ENCODE measurements at regions not wholly inside any gene's neighbourhood (a gene's known extent, or its start where the extent isn't known, plus 50 kb on each side); places are given as distances from the start of the nearest gene placed in this dataset.
"Not testable (repeated sequence)": the region's sequence is repeated elsewhere in the genome, so short reads cannot be mapped to it uniquely, and the experiment has no call there.

DNA sequence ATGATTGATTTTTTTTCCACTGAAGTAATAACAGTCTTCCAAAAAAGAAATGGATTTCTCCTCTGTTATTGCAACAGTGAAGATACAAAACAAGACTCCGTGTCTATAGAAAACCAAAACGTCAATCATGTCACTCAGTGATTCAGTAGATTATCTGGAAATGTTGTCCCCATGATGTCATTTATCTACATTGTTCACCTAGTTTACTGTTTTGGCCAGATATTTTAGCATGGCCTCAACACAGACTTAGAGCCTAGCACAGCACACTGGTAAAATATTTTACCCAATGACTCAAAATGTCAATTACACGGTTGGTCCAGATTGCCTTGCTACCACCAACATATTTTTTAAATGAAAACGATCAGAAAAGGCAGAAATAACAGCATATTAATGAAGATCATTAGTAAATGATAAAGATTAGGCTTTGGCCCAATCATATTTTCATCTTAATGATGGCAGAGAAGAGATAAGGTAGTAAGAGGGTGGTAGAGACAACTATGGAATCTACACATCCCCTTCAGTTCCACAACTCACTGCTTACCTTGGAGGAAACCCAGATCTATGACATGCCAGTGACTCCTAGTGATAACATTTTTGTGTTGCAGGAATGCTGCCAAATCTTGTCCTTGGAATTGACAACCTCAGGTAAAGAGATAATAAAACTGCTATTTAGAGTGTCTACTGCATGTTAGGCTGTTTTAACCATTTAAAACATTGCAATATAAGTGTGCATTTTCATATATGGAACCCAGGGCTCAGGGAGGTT lies 347.7 kb upstream of the ARPP21 start:
- no peak for DNase-seq
- no peak for ATAC-seq

GRCh38 chr3:35292568-35292967 lies 346.8 kb upstream of the ARPP21 start:
- no peak for ATAC-seq
- DNase-seq, result no peak

DNA sequence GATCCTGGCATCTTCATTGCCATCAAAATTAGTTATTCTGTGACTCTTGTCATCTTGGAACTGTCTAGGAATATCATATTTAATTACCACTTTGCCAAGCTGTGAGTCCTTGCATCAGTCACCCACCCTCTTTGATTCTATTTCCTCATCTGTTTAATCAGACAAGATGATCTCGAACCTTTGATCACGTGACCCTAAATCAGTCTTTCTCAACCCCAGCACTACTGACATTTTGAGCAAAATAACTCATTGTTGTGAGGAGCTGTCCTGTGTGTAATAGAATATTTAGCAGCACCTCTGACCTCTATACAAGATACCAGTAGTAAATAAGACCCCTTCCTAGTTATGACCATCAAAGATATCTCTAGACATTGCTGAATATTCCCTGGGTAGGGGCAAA lies 343.4 kb upstream of the ARPP21 start:
- DNase-seq (no peak), ATAC-seq (no peak)

DNA sequence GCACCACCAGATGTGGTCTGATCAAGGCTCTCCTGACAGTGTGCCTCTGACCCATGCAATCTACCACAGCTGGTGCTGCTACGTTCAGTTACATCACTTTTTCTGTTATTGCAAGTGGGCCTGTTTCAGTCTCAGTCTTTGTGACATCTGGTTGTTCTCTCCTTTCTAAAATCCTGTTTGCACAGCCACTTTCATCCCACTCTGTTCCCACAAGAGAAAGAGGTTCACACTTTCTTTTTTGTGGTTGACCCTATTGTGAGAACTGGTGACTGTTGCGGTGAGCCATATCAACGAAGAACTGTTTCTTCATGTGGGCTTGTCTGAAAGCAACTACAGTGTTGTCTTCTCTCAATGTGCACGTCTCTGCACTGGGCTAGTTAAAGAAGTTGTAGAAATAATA lies 342.8 kb upstream of the ARPP21 start:
- DNase-seq (peak; percentile 3), ATAC-seq (peak; percentile 87)

DNA sequence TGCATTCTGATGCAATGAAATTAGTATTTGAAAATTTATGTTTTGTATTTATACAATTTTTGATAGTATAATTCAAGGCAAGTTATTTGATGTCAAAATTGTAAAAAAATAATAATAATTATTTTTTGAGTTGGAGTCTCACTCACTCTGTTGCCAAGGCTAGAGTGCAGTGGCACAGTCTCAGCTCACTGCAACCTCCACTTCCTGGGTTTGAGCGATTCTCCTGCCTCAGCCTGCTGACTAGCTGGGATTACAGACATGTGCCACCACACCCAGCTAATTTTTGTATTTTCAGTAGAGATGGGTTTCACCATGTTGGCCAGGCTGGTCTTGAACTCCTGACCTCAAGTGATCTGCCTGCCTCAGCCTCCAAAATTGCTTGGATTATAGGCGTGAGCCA lies 342.4 kb upstream of the ARPP21 start:
- not testable (repeated sequence) for DNase-seq, ATAC-seq

DNA sequence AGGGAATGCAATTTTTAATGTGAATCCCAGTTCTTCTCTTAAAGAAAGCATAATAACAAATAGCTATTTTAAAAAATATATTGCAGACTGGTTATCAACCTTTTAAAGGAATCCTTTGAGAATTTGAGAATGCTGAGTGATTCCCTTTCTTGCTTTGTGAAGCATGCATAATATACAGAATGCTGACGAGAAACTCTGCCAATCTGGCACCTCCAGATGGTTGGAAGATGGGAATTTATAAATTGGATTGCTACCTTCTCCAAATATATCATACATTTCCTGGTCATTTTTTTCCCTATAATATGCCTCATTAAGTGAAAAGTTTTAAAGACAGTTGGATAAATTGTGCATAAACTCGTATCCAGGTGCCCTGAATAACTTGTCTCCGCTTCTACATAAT lies 333.9 kb upstream of the ARPP21 start:
- DNase-seq, result no peak
- ATAC-seq, result no peak

DNA sequence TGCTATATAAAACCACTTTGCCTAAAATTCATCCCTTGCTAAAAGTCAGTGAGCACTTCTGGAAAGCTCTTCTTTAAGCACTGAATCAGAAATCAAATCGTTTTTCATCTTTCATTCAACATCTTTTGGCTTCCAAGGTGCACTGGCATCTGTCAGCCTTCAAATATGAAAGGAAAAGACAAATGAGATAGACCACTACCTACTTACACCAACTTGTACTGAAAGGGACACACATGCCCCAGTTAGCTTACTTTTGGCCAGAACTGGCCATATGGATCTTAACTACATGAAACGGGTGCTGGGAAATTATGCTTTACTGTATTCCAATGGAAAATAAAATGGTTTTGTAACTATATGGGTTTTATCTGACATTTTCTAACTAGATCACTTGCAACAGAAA lies 332.0 kb upstream of the ARPP21 start:
- no peak for ATAC-seq

GRCh38 chr3:35316841-35317240 lies 322.5 kb upstream of the ARPP21 start:
- ATAC-seq, result not testable (repeated sequence)

More for the DNA sequence above, 332.0 kb upstream of the ARPP21 start:
- no peak for DNase-seq

DNA sequence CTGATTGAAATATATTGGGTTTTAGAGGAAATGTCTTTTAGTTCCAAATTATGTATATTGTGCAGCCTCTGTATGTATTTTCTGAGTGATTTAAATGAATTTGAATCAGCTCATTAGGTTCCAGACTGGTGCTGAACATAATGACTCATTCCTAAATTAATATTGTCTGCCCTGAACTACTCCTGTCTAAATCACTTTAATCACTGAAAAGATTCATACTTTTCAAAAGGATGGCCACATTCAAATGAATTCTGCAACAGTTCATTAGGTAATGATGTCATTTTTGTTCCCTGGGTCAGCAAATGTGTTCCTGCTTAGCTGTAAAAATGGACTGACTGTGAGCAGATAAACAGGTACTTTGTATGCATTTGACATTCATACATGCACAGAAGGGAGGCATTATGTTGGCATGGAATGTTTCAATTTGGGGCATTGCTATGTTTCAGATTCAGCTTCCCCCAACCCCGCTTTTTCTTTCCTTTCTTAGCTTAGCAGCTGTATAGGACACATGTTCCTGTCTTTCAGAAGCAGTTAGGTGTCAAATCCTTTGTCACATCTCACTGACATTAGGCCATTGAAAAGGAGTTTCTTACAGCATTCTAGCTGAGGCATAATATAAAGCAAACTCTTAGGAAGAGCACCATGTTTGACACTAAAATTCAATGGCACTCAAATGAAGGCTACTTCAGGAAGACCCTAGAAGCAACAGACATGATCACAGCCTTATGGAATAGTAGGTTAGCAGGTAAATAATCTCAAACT lies 318.5 kb upstream of the ARPP21 start:
- ATAC-seq (no peak), DNase-seq (no peak)

More at GRCh38 chr3:35316841-35317240, 322.5 kb upstream of the ARPP21 start:
- DNase-seq, result not testable (repeated sequence)

- ATAC-seq, result no peak
- DNase-seq, result no peak
Measured at GRCh38 chr3:35322070-35322469, 317.3 kb upstream of the ARPP21 start.

DNA sequence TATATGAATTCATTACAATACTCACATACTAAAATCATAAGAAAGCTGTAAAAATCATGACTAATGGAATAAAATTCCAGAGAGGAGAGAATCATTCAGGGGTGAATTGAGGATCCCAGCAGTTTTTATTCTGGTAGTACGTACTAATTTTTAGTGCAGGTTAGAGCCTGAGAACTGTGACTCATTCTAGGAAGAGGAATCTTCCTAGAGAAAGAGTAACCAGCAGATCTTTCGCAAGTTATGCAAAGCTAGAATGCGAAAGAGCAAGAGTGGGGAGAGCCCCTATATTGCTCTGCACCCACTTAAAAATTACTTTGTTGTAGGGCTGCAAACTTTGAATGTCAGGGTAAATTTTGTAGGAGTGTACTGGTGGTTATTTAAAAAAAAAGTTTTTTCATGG lies 303.6 kb upstream of the ARPP21 start:
- no peak for ATAC-seq
- DNase-seq, result no peak

GRCh38 chr3:35336601-35337000 lies 302.7 kb upstream of the ARPP21 start:
- ATAC-seq (no peak), DNase-seq (no peak)

DNA sequence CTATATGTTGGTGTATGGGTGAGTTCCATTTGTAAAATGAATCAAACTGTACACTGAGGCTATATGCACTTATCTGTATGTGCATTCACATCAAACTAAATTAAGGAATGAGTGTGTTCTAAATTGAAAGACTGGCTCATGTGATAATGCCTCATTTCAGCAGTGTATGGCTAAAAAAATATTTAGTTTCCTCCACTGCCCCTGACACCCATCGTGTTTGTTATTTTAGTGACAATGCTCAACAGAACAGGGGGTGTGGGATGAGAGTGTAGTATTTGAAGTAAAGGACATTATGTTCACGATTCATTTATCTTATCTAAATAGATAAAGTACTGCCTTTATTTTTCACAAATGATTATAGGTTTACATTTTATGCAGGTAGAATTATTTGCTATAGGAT lies 301.1 kb upstream of the ARPP21 start:
- DNase-seq (no peak), ATAC-seq (no peak)

DNA sequence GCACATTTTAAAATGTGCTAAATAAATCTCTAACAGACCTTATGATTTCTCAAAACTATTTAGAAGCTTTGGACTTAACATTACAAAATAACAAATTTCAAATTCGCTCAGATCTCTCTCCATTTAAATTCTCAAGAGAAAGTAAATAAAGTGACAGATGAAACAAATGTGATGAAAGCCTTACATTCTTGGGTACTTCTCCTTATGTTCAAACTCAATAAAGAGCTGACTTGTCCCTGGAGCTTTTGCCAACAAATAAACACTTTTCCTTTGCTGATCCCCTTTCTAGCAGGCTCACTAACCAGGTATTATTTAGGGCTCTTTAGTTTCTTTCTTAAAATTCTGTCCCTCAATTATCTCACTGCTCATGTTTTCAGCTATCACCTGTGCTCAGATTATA lies 259.1 kb upstream of the ARPP21 start:
- no peak for ATAC-seq
- no peak for DNase-seq

DNA sequence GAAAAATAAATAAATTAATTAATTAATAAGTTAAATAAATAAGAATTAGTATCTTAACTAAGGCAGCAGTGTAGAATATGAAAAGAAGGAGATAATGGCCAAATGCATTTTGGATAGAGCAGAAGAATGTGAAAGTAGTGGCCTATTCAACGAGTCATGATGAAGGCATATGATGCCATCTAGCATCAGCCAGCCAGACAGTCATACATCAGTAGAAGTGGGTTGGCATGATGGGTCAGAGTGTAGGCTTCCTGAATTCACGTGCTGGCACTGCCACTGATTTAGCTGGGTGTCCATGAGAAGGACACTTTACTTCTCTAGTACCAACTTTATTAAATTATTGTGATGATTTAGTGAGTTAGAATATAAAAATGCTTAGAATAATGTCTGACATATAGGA lies 256.1 kb upstream of the ARPP21 start:
- DNase-seq (no peak), ATAC-seq (no peak)

DNA sequence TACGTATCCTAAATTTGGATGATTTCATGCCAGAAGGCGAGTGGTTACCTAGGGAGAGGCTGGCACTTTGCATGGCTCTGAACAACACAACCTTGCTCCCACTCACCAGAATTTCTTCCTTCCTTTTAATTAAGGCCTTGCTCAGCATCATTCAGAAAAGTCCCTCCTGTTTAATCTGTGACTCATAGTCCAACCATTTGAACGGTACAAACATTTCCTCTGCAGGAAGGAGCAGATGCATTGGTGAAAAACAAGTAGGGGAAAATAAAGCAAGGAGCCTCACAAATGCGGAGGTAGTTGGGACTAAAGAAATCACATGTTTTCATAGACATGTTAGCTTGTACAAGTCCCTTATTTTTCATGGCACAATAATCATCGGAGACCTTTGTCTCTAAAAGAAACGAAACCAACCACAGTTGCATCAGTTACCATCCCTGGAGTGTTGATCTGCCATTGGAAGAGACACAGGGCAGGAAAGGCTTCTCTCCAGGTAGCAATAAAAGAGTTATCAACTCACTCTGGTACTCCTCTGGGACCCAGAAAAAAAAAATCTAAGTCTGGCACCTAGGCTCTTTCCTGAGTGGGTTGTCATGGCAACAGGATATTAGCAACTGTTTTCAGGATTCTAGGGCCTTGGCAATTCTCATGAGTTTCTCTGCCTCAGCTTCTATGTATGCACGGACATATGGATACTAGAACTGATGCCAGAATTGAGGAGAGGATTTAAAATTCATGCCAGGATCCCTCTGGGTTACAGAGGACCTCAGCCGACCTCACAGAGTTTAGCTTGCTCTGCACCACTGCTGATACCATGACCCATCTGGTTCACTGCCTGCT lies 255.4 kb upstream of the ARPP21 start:
- ATAC-seq, result no peak
- DNase-seq, result no peak

- DNase-seq (no peak), ATAC-seq (no peak)
Measured at GRCh38 chr3:35385271-35385670, 254.1 kb upstream of the ARPP21 start.

DNA sequence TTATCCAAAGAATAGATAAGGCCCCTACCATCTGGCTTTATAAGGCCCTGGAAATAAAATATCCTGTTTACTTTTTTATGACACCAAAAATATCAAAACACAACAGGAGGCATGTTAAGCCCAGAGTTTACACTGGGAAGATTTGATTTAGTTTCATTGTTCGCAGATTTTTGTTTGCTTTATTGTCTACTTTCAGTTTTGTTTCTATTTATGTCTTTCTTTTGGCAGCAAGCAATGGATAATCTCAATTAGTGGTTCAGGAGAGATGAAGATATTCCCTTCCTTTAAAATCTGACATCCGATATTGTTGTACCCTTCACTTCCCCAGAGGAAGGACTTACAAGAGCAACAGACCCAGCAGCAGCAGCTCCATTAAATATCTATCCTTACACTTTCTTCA lies 249.4 kb upstream of the ARPP21 start:
- no peak for DNase-seq
- ATAC-seq, result no peak

- ATAC-seq (no peak), DNase-seq (no peak)
Measured at GRCh38 chr3:35392187-35392586, 247.1 kb upstream of the ARPP21 start.

DNA sequence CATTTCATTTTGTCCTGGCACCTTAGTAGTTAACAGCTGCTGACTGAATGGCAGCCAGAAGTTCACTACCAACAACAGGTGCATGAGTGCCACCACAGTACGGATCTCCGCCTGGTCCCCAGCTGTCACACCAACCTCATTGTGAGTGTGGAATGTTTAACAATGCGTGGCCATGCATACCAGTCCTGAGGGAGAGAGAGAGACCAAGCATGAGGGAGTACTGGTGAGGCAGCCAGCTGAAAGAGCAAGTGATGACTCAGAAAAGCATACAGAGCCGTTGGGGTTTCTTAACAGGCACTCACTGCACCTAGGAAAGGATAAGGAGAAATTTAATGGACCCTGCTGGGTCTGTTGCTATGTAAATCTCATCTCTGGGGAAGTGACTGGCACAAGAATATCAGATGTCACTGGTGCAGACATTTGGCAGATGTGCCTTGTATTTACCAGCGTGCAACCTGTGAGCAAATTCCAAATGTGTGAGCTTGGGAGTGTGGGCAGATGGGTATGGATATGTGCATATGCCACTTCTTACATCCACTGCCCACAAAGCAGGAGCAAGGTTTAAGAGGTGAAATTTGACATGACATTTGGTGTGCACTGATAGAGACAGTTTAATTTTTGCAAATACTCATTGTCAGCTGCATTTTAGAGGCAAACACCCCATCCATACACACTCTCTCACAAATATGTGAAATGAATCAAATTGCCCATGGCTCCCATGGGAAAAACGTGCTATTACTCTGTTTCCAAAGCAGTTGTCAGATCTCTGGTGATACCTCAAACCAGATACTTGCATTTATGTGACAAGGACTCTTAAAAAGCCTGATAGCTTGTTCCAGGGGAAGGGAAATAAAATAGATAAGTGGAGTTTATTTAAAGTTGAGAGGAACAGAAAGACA lies 245.2 kb upstream of the ARPP21 start:
- DNase-seq, result no peak

DNA sequence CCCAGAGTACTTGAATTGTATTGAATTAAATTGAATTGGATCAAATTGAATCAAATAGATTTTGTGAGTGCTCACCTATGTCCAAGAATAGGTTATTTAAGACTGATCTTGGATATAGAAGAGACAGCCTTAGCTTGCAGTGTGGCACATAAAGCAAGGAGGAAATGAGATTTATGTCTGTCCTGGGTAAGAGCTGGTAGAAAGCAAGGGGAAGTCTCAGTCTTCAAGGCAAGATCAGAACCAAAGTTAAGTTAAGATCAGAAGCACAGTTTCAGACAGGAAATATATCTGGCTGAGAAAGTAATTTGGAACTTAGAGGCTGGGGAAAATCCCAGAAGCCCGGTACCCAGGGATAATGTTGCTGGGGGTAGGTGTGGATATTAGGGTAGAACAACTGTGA lies 244.4 kb upstream of the ARPP21 start:
- ATAC-seq (no peak), DNase-seq (no peak)

More for the DNA sequence above, 245.2 kb upstream of the ARPP21 start:
- no peak for ATAC-seq

DNA sequence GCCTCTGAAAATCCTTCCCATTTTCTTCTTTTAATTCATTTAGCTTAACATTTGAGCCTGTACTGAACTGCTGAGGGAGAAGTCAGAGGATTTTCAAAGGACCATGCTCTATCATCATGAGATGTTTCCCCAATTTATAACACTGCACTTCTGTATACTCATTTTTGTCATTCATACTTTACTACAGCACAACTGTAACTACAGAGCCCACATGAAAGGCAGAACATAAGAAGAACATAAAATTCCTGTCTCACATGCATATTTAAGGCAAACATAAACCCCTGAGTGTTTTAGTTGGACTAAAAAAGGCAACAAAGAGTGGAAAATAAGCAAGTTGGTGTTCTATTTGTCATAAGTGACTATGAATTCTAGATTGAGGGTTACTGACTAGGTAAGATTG lies 237.7 kb upstream of the ARPP21 start:
- no peak for DNase-seq
- no peak for ATAC-seq

Data from stimulated activated naive CD8-positive, alpha-beta T cell treated with anti-CD3 and anti-CD28 coated beads, Interleukin-15, Interleukin-2, amounts not matched to agents 100 U/mL and 50 U/mL, for 24 hours (primary cell).